Stimulated activated CD4-positive, alpha-beta T cell treated with anti-CD3 and anti-CD28 coated beads, Interleukin-15, amount 100 ng/mL, for 24 hours (primary cell): ENCODE measurements at regions not wholly inside any gene's neighbourhood (a gene's known extent, or its start where the extent isn't known, plus 50 kb on each side); places are given as distances from the start of the nearest gene placed in this dataset.

ENCODE experiments used
- DNase-seq: peaks from one replicate; pipeline ENCODE4 v3.0.0-alpha.2; 2020

GRCh38 chr2:60092781-60093180 lies 460.7 kb downstream of the BCL11A start:
- DNase-seq, result no peak

GRCh38 chr2:60091894-60092293 lies 461.6 kb downstream of the BCL11A start:
- no peak for DNase-seq

- DNase-seq, result no peak
These were observed 462.2 kb downstream of the BCL11A start for GRCh38 chr2:60091266-60091665.

GRCh38 chr2:60079562-60079961 lies 473.9 kb downstream of the BCL11A start:
- DNase-seq, result no peak

- DNase-seq, result no peak
These were observed 478.4 kb downstream of the BCL11A start for GRCh38 chr2:60075048-60075447.

- DNase-seq, result no peak
These were observed 480.3 kb downstream of the BCL11A start for GRCh38 chr2:60073201-60073600.

GRCh38 chr2:60072609-60073008 lies 480.8 kb downstream of the BCL11A start:
- no peak for DNase-seq

- DNase-seq, result no peak
These were observed 482.0 kb downstream of the BCL11A start for GRCh38 chr2:60071490-60071831.

- DNase-seq, result no peak
These were observed 482.5 kb downstream of the BCL11A start for GRCh38 chr2:60070736-60071489.

- DNase-seq, result no peak
These were observed 483.3 kb downstream of the BCL11A start for GRCh38 chr2:60070196-60070595.

- DNase-seq, result no peak
These were observed 484.7 kb downstream of the BCL11A start for GRCh38 chr2:60068755-60069154.

- DNase-seq, result no peak
These were observed 486.4 kb downstream of the BCL11A start for GRCh38 chr2:60067006-60067405.

GRCh38 chr2:60066096-60066839 lies 487.2 kb downstream of the BCL11A start:
- DNase-seq, result no peak

- no peak for DNase-seq
These were observed 488.6 kb downstream of the BCL11A start for GRCh38 chr2:60064687-60065389.

GRCh38 chr2:60058781-60059180 lies 494.7 kb downstream of the BCL11A start:
- DNase-seq, result no peak

- DNase-seq, result no peak
These were observed 498.7 kb downstream of the BCL11A start for GRCh38 chr2:60054571-60055340.

GRCh38 chr2:60053791-60054190 lies 499.7 kb downstream of the BCL11A start:
- no peak for DNase-seq

GRCh38 chr2:60052601-60053000 lies 500.9 kb downstream of the BCL11A start:
- DNase-seq, result no peak

GRCh38 chr2:60051991-60052390 lies 501.5 kb downstream of the BCL11A start:
- DNase-seq, result no peak

GRCh38 chr2:60047944-60048525 lies 505.4 kb downstream of the BCL11A start:
- DNase-seq, result no peak

- no peak for DNase-seq
These were observed 506.1 kb downstream of the BCL11A start for GRCh38 chr2:60047347-60047746.

GRCh38 chr2:60046529-60046928 lies 506.9 kb downstream of the BCL11A start:
- DNase-seq, result no peak

- DNase-seq, result no peak
These were observed 508.0 kb downstream of the BCL11A start for GRCh38 chr2:60045456-60045855.
